Vagina (tissue), 2 donors: ENCODE measurements at regions not wholly inside any gene's neighbourhood (a gene's known extent, or its start where the extent isn't known, plus 50 kb on each side); places are given as distances from the start of the nearest gene placed in this dataset.

Experiments
- DNase-seq, 2 donors: peaks; one replicate each; pipeline ENCODE4 v3.0.0-alpha.2; 2017; ENCODE audit errors: extremely low spot score in 2 of 2
- H3K27ac ChIP-seq: fragments of 200-600 bp; sonication (generic); one replicate; pipeline ENCODE4 v1.5.1; 2019
- H3K27me3 ChIP-seq: fragments of 200-600 bp; sonication (generic); one replicate; pipeline ENCODE4 v1.5.1; 2019
- H3K36me3 ChIP-seq, 2 donors: fragments of 200-600 bp; sonication (generic); one replicate each; pipeline ENCODE4 v1.5.1; 2017 to 2019
- H3K4me1 ChIP-seq: fragments of 200-600 bp; sonication (generic); one replicate; pipeline ENCODE4 v1.5.1; 2019
- H3K4me3 ChIP-seq, 2 donors: fragments of 200-600 bp; sonication (generic); 1 replicate in 1 of 2; 2 replicates in 1 of 2; pipeline ENCODE4 v1.5.1; 2016 to 2019
- H3K9me3 ChIP-seq: fragments of 200-600 bp; sonication (generic); one replicate; pipeline ENCODE4 v1.5.1; 2019
- CTCF ChIP-seq, 3 experiments: fragments of 450-650 bp in 2 of 3; fragments of 200-600 bp in 1 of 3; sonication (generic) in 1 of 3; IDR thresholded peaks; one replicate each; pipeline ENCODE4 v1.5.1; 2017 to 2019; ENCODE audit warnings: antibody characterized with exemption in 3 of 3, mild to moderate bottlenecking in 2 of 3, moderate library complexity in 2 of 3
- POLR2A ChIP-seq, 2 donors: fragments of 450-650 bp; IDR thresholded peaks; one replicate each; pipeline ENCODE4 v1.6.1; 2017; ENCODE audit warnings: antibody characterized with exemption in 2 of 2, mild to moderate bottlenecking in 2 of 2, moderate library complexity in 2 of 2
- POLR2AphosphoS5 ChIP-seq, 2 donors: sonication (generic); formaldehyde crosslinking; IDR thresholded peaks; one replicate each; pipeline ENCODE4 v1.9.0; 2017; ENCODE audit warnings: antibody characterized with exemption in 2 of 2, mild to moderate bottlenecking in 2 of 2, low read depth in 1 of 2; ENCODE audit not compliant: insufficient read depth in 1 of 2
- intact Hi-C: fragments of 100-400 bp; cut with DNase I; formaldehyde crosslinking; loops from one replicate; pipeline ENCODE4 v1.15.1; 2023

DNA sequence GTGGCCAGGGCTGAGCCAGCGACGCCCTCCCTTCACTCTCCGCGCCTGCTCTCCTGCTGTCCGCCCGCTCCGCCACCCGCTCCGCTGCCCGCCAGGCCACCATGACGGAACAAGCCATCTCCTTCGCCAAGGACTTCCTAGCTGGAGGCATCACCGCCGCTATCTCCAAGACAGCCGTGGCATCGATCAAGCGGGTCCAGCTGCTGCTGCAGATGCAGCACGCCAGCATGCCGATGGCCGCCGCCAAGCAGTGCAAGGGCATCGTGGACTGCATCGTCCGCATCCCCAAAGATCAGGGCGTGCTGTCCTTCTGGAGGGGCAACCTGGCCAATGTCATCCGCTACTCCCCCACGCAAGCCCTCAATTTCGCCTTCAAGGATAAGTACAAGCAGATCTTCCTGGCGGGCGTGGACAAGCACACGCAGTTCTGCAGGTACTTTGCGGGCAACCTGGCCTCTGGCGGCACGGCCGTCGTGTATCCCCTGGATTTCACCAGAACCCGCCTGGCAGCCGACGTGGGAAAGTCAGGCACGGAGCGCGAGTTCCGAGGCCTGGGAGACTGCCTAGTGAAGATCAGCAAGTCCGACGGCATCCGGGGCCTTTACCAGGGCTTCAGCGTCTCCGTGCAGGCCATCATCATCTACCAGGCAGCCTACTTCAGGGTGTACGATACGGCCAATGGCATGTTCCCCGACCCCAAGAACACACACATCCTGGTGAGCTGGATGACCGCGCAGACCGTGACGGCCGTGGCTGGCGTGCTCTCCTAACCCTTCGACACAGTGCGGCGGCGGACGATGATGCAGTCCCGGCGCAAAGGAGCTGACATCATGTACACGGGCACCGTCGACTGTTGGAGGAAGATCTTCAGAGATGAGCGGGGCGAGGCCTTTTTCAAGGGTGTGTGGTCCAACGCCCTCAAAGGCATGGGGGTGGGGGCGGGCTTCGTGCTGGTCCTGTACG is 1130.4 kb upstream of the ACO1 start:
- H3K4me3 ChIP-seq: no peak overlapping the region
- H3K4me1 ChIP-seq: no peaks in the 10 kb centered on the region
- no peaks in the 10 kb centered on the region for H3K9me3 ChIP-seq
- intact Hi-C loops: no loop called here
- H3K36me3 ChIP-seq: no peaks in the 10 kb centered on the region
- TF ChIP-seq POLR2A (IDR thresholded peaks at IDR 0.05): no peak
- no peak for TF ChIP-seq POLR2AphosphoS5 (IDR thresholded peaks at IDR 0.05; ENCODE audit: insufficient read depth in 1 of 2, low read depth in 1 of 2)
- TF ChIP-seq CTCF (IDR thresholded peaks at IDR 0.05): no peak
- H3K27me3 ChIP-seq: no peaks in the 10 kb centered on the region
- no peak overlapping the region for H3K27ac ChIP-seq
- peak in 1 of 2 donors; percentile 79 for DNase-seq

GRCh38 chr9:31255211-31255610 is 1129.2 kb upstream of the ACO1 start:
- no peak for DNase-seq
- Histone ChIP-seq H3K4me1 (no peaks in the 10 kb centered on the region), H3K27ac (no peak overlapping the region), H3K9me3 (no peaks in the 10 kb centered on the region), H3K36me3 (no peaks in the 10 kb centered on the region), H3K4me3 (no peak overlapping the region), H3K27me3 (no peaks in the 10 kb centered on the region)
- intact Hi-C loops: no loop called here
- TF ChIP-seq CTCF (IDR thresholded peaks at IDR 0.05) (no peak), POLR2A (IDR thresholded peaks at IDR 0.05) (no peak), POLR2AphosphoS5 (IDR thresholded peaks at IDR 0.05; ENCODE audit: insufficient read depth in 1 of 2, low read depth in 1 of 2) (no peak)

GRCh38 chr9:31259824-31260223 is 1124.6 kb upstream of the ACO1 start:
- no peak overlapping the region for H3K4me3 ChIP-seq
- no peaks in the 10 kb centered on the region for H3K27me3 ChIP-seq
- no peaks in the 10 kb centered on the region for H3K36me3 ChIP-seq
- no peak for DNase-seq
- intact Hi-C loops: no loop called here
- no peaks in the 10 kb centered on the region for H3K9me3 ChIP-seq
- TF ChIP-seq POLR2AphosphoS5 (IDR thresholded peaks at IDR 0.05; ENCODE audit: insufficient read depth in 1 of 2, low read depth in 1 of 2): no peak
- TF ChIP-seq CTCF (IDR thresholded peaks at IDR 0.05): no peak
- H3K4me1 ChIP-seq: no peaks in the 10 kb centered on the region
- no peak overlapping the region for H3K27ac ChIP-seq

GRCh38 chr9:31272456-31273295 is 1111.8 kb upstream of the ACO1 start:
- Histone ChIP-seq H3K27ac (no peak overlapping the region), H3K4me1 (no peaks in the 10 kb centered on the region), H3K9me3 (no peaks in the 10 kb centered on the region), H3K36me3 (no peaks in the 10 kb centered on the region), H3K27me3 (no peaks in the 10 kb centered on the region), H3K4me3 (no peak overlapping the region)
- intact Hi-C loops: no loop called here
- TF ChIP-seq CTCF (IDR thresholded peaks at IDR 0.05): no peak
- TF ChIP-seq POLR2AphosphoS5 (IDR thresholded peaks at IDR 0.05; ENCODE audit: insufficient read depth in 1 of 2, low read depth in 1 of 2): no peak
- no peak for TF ChIP-seq POLR2A (IDR thresholded peaks at IDR 0.05)
- no peak for DNase-seq
